ENCODE measurements at regions not wholly inside any gene's neighbourhood (a gene's known extent, or its start where the extent isn't known, plus 50 kb on each side); places are given as distances from the start of the nearest gene placed in this dataset.

GRCh38 chr6:73932866-73933265, 236.9 kb downstream of the CD109 start:
- TF ChIP-seq EZH2 (IDR thresholded peaks at IDR 0.05; ENCODE audit: insufficient read depth, low read length) (no peak), CTCF (IDR thresholded peaks at IDR 0.05; ENCODE audit: insufficient read depth, low read depth, low read length) (no peak)

Measured in astrocyte (in vitro differentiated cells and primary cell).